OCI-LY1 (cell line): ENCODE measurements at regions not wholly inside any gene's neighbourhood (a gene's known extent, or its start where the extent isn't known, plus 50 kb on each side); places are given as distances from the start of the nearest gene placed in this dataset.

Experiments used
- H2AFZ ChIP-seq: fragments of 200-600 bp; sonication (generic), shearing (Covaris generic); 2 replicates; pipeline ENCODE4 v1.6.0; 2014; ENCODE audit warnings: antibody characterized with exemption, mild to moderate bottlenecking, low read length
- H3F3A ChIP-seq: fragments of 200-600 bp; sonication (generic), shearing (Covaris generic); 2 replicates; pipeline ENCODE4 v1.6.0; 2014; ENCODE audit warnings: mild to moderate bottlenecking, antibody characterized with exemption, low read length, moderate library complexity; ENCODE audit not compliant: insufficient read depth
- H3K27ac ChIP-seq: fragments of 200-600 bp; sonication (generic); 2 replicates; pipeline ENCODE4 v1.5.1; 2014; ENCODE audit warnings: low read length, mixed run types, mild to moderate bottlenecking, low read depth; ENCODE audit not compliant: poor library complexity, severe bottlenecking
- H3K27me3 ChIP-seq: fragments of 200-600 bp; sonication (generic); 2 replicates; pipeline ENCODE4 v1.6.0; 2014; ENCODE audit warnings: antibody characterized with exemption, mild to moderate bottlenecking, low read length, moderate library complexity; ENCODE audit not compliant: insufficient read depth
- H3K36me3 ChIP-seq: fragments of 200-600 bp; sonication (generic); 2 replicates; pipeline ENCODE4 v1.6.1; 2014; ENCODE audit warnings: mild to moderate bottlenecking, antibody characterized with exemption, low read length, moderate library complexity, mixed read lengths; ENCODE audit not compliant: insufficient read depth
- H3K4me1 ChIP-seq: fragments of 200-600 bp; sonication (generic); 2 replicates; pipeline ENCODE4 v1.5.1; 2014; ENCODE audit warnings: mild to moderate bottlenecking, low read length, moderate library complexity; ENCODE audit not compliant: insufficient read depth, severe bottlenecking
- H3K4me2 ChIP-seq: fragments of 200-600 bp; sonication (generic), shearing (Covaris generic); 2 replicates; pipeline ENCODE4 v1.6.1; 2014; ENCODE audit warnings: low read length
- H3K4me3 ChIP-seq: fragments of 200-600 bp; sonication (generic); 2 replicates; pipeline ENCODE4 v1.5.1; 2014; ENCODE audit warnings: low read length, low read depth, mild to moderate bottlenecking, mixed read lengths; ENCODE audit not compliant: poor library complexity, severe bottlenecking
- H3K79me2 ChIP-seq: fragments of 200-600 bp; shearing (Covaris generic); 2 replicates; pipeline ENCODE4 v1.6.1; 2016; ENCODE audit warnings: mixed run types, low read length, mixed read lengths; ENCODE audit not compliant: insufficient read depth
- H3K9ac ChIP-seq: fragments of 200-600 bp; sonication (generic), shearing (Covaris generic); 2 replicates; pipeline ENCODE4 v1.6.1; 2014; ENCODE audit warnings: mild to moderate bottlenecking, low read length, mixed read lengths
- H3K9me2 ChIP-seq: fragments of 200-600 bp; sonication (generic), shearing (Covaris generic); 2 replicates; pipeline ENCODE4 v1.6.1; 2014; ENCODE audit warnings: low read depth, mild to moderate bottlenecking, low read length, mixed read lengths
- H3K9me3 ChIP-seq: fragments of 200-600 bp; shearing (Covaris generic); 2 replicates; pipeline ENCODE4 v1.6.1; 2014; ENCODE audit warnings: low read length, mixed read lengths
- H4K20me1 ChIP-seq: fragments of 200-600 bp; sonication (generic), shearing (Covaris generic); 2 replicates; pipeline ENCODE4 v1.6.0; 2016; ENCODE audit warnings: mild to moderate bottlenecking, low read length; ENCODE audit not compliant: insufficient read depth
- CTCF ChIP-seq: fragments of 200-600 bp; sonication (generic), shearing (Covaris generic); IDR thresholded peaks from 2 replicates; pipeline ENCODE4 v1.5.1; 2017; ENCODE audit warnings: mild to moderate bottlenecking, antibody characterized with exemption, low read length, moderate library complexity, mixed read lengths
- EZH2 ChIP-seq: fragments of 200-600 bp; sonication (generic), shearing (Covaris generic); IDR thresholded peaks from 2 replicates; pipeline ENCODE4 v1.8.0; 2017; ENCODE audit warnings: borderline replicate concordance, mixed run types, mild to moderate bottlenecking, antibody characterized with exemption, low read length, moderate library complexity, mixed read lengths

- H3F3A ChIP-seq, result no peaks in the 10 kb centered on the region
- no peaks in the 10 kb centered on the region for H3K27me3 ChIP-seq
- H3K9me2 ChIP-seq, result no peaks in the 10 kb centered on the region
- no peak overlapping the region for H3K27ac ChIP-seq
- no peaks in the 10 kb centered on the region for H3K79me2 ChIP-seq
- TF ChIP-seq EZH2 (no peak), CTCF (no peak)
- H3K4me3 ChIP-seq, result no peak overlapping the region
- H3K4me1 ChIP-seq, result no peaks in the 10 kb centered on the region
- H3K36me3 ChIP-seq, result no peaks in the 10 kb centered on the region
- no peak overlapping the region for H3K9ac ChIP-seq
- no peak overlapping the region for H3K4me2 ChIP-seq
- H3K9me3 ChIP-seq, result no peaks in the 10 kb centered on the region
- no peak overlapping the region for H2AFZ ChIP-seq
- H4K20me1 ChIP-seq, result no peaks in the 10 kb centered on the region
These were observed 125.8 kb downstream of the C6orf118 start for GRCh38 chr6:165183496-165184140.

- H3K27me3 ChIP-seq, result no peaks in the 10 kb centered on the region
- no peak overlapping the region for H3K4me2 ChIP-seq
- no peaks in the 10 kb centered on the region for H3K9me2 ChIP-seq
- no peak overlapping the region for H2AFZ ChIP-seq
- no peaks in the 10 kb centered on the region for H3K79me2 ChIP-seq
- H3F3A ChIP-seq, result no peaks in the 10 kb centered on the region
- TF ChIP-seq EZH2 (no peak), CTCF (no peak)
- no peaks in the 10 kb centered on the region for H3K9me3 ChIP-seq
- no peak overlapping the region for H3K4me3 ChIP-seq
- H3K9ac ChIP-seq, result no peak overlapping the region
- H4K20me1 ChIP-seq, result no peaks in the 10 kb centered on the region
- no peaks in the 10 kb centered on the region for H3K36me3 ChIP-seq
- H3K4me1 ChIP-seq, result no peaks in the 10 kb centered on the region
- no peak overlapping the region for H3K27ac ChIP-seq
These were observed 126.3 kb downstream of the C6orf118 start for GRCh38 chr6:165183071-165183470.

DNA sequence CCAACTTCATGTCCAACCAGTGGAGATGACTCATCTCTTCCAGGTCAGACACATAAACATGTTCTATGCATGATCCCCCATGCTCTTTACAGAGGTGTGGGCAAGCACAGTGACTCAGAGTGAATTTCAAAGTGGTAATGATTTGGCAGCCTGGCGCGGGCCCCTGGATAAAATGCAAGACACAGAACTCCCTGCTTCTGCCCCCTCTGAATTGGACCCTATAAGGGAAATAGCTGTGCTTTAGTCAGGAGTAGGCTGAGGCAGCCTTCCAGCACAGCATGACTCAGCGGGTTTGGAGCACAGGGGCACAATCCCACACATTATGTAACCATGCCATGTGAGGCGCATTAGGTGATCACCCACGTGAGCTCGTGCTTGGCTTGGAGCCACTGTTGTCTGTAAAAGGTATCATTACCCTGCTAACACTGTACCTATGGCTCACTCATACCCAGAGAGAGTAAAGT lies 127.4 kb downstream of the C6orf118 start:
- H3K9ac ChIP-seq, result no peak overlapping the region
- H3K4me2 ChIP-seq, result no peak overlapping the region
- no peaks in the 10 kb centered on the region for H3K79me2 ChIP-seq
- no peak overlapping the region for H3K27ac ChIP-seq
- no peak overlapping the region for H2AFZ ChIP-seq
- no peaks in the 10 kb centered on the region for H3K4me1 ChIP-seq
- H3K27me3 ChIP-seq, result no peaks in the 10 kb centered on the region
- TF ChIP-seq CTCF (no peak), EZH2 (no peak)
- H3K9me3 ChIP-seq, result no peaks in the 10 kb centered on the region
- no peaks in the 10 kb centered on the region for H3K9me2 ChIP-seq
- no peaks in the 10 kb centered on the region for H3K36me3 ChIP-seq
- no peak overlapping the region for H3K4me3 ChIP-seq
- no peaks in the 10 kb centered on the region for H4K20me1 ChIP-seq
- H3F3A ChIP-seq, result no peaks in the 10 kb centered on the region
